ENCODE measurements at regions not wholly inside any gene's neighbourhood (a gene's known extent, or its start where the extent isn't known, plus 50 kb on each side); places are given as distances from the start of the nearest gene placed in this dataset.

GRCh38 chr6:113758214-113758613 lies 98.9 kb upstream of the MARCKS start:
- TF ChIP-seq, protein P1, sequence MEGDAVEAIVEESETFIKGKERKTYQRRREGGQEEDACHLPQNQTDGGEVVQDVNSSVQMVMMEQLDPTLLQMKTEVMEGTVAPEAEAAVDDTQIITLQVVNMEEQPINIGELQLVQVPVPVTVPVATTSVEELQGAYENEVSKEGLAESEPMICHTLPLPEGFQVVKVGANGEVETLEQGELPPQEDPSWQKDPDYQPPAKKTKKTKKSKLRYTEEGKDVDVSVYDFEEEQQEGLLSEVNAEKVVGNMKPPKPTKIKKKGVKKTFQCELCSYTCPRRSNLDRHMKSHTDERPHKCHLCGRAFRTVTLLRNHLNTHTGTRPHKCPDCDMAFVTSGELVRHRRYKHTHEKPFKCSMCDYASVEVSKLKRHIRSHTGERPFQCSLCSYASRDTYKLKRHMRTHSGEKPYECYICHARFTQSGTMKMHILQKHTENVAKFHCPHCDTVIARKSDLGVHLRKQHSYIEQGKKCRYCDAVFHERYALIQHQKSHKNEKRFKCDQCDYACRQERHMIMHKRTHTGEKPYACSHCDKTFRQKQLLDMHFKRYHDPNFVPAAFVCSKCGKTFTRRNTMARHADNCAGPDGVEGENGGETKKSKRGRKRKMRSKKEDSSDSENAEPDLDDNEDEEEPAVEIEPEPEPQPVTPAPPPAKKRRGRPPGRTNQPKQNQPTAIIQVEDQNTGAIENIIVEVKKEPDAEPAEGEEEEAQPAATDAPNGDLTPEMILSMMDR (IDR thresholded peaks at IDR 0.05): no peak
- TF ChIP-seq EP300 (IDR thresholded peaks at IDR 0.05) (no peak), POLR2A (IDR thresholded peaks at IDR 0.05) (no peak)
- no peak overlapping the region for H3K27ac ChIP-seq
- no peak for DNase-seq
- H3K4me1 ChIP-seq (ENCODE audit: insufficient read depth): no peaks in the 10 kb centered on the region
- no peaks in the 10 kb centered on the region for H3K36me3 ChIP-seq
- no peak overlapping the region for H3K4me3 ChIP-seq
- intact Hi-C loops (cut with DNase I): no loop called here
- H3K27me3 ChIP-seq: no peaks in the 10 kb centered on the region
- H3K9me3 ChIP-seq: no peaks in the 10 kb centered on the region
- 80 to 84% (median 82%) methylated on average over 7 of the region's 7 CpGs for WGBS, 3 donors

DNA sequence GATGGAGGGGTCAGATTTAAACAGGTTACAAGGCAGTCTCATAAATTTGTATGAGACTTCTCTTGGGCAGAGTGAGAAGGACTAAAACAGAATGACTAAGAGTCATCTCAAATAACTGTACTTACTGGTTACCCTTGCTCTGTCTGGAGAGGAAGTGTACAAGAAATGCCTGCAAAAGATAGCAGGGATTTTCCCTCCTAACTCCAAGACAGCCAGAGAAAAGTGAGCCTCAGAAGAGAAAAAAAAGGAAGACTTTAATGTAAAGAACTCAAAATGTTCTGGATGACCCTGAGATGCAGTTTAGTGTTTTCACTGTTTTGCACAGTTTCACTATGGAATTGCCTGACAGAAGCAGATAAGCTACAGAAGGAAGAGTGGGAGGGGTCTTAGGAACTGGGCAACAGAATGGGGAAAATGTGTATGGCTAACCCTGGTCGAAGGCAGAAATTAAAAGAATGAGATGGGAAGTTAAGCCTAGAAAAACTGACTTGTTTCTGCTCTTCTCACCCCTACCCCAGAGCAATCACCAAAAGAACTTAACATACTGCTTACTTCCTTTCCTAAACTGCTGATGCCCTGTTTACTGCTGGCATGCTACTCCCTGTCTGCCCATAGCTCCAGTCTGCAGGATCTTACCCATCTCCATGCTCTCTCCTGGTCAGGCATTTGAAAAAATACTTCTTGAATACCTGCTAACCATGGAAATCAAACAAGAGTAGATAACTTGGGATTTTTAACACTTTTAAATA lies 98.1 kb upstream of the MARCKS start:
- WGBS, 3 donors: 62 to 79% (median 73%) methylated on average over 1 of the region's 1 CpG
- DNase-seq: no peak
- Histone ChIP-seq H3K4me1 (ENCODE audit: insufficient read depth) (no peaks in the 10 kb centered on the region), H3K36me3 (no peaks in the 10 kb centered on the region), H3K4me3 (no peak overlapping the region), H3K27ac (no peak overlapping the region), H3K27me3 (no peaks in the 10 kb centered on the region), H3K9me3 (no peaks in the 10 kb centered on the region)
- intact Hi-C loops (cut with DNase I): no loop called here
- TF ChIP-seq, protein P1 (IDR thresholded peaks at IDR 0.05): no peak
- no peak for TF ChIP-seq EP300 (IDR thresholded peaks at IDR 0.05)
- TF ChIP-seq POLR2A (IDR thresholded peaks at IDR 0.05): no peak

GRCh38 chr6:113762641-113763040 lies 94.5 kb upstream of the MARCKS start:
- WGBS, 3 donors: 38 to 49% (median 41%) methylated on average over 2 of the region's 2 CpGs
- TF ChIP-seq EP300 (IDR thresholded peaks at IDR 0.05) (no peak), POLR2A (IDR thresholded peaks at IDR 0.05) (no peak)

GRCh38 chr6:113763311-113763766 lies 93.8 kb upstream of the MARCKS start:
- Histone ChIP-seq H3K27me3 (no peaks in the 10 kb centered on the region), H3K27ac (no peak overlapping the region), H3K4me3 (no peak overlapping the region), H3K9me3 (no peaks in the 10 kb centered on the region), H3K36me3 (no peaks in the 10 kb centered on the region), H3K4me1 (ENCODE audit: insufficient read depth) (no peaks in the 10 kb centered on the region)
- intact Hi-C loops (cut with DNase I): no loop called here
- TF ChIP-seq EP300 (IDR thresholded peaks at IDR 0.05): no peak
- no peak for TF ChIP-seq POLR2A (IDR thresholded peaks at IDR 0.05)
- TF ChIP-seq, protein P1 (IDR thresholded peaks at IDR 0.05): no peak
- no peak for DNase-seq
- 90 to 97% (median 91%) methylated on average over 1 of the region's 1 CpG for WGBS, 3 donors

More at GRCh38 chr6:113762641-113763040, 94.5 kb upstream of the MARCKS start:
- no peak overlapping the region for H3K27ac ChIP-seq
- no peak for DNase-seq
- no peaks in the 10 kb centered on the region for H3K36me3 ChIP-seq
- intact Hi-C loops (cut with DNase I): no loop called here
- no peaks in the 10 kb centered on the region for H3K4me1 ChIP-seq (ENCODE audit: insufficient read depth)
- no peaks in the 10 kb centered on the region for H3K9me3 ChIP-seq
- no peak overlapping the region for H3K4me3 ChIP-seq
- H3K27me3 ChIP-seq: no peaks in the 10 kb centered on the region

DNA sequence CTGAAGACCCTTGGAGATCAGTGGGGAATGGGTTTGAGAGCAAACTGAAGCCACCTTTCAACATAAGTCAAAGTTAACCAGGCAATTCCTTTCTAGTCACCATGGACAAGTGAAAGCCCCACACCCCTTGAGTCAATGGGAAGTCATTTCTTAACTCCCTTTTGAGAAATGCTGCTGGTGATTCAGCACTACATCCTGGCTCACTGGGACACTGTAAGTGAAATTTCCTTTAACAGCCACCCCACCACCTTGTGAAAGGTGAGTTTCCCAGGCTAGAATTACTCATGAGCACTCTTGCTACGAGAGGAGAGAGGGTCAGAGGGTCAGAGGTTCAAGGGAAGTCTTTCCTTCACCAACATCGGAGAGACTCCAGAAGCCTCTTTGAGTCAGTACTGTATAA lies 93.3 kb upstream of the MARCKS start:
- intact Hi-C loops (cut with DNase I): no loop called here
- Histone ChIP-seq H3K36me3 (no peaks in the 10 kb centered on the region), H3K4me3 (no peak overlapping the region), H3K9me3 (no peaks in the 10 kb centered on the region), H3K4me1 (ENCODE audit: insufficient read depth) (no peaks in the 10 kb centered on the region), H3K27ac (no peak overlapping the region), H3K27me3 (no peaks in the 10 kb centered on the region)
- 66 to 80% (median 69%) methylated on average over 2 of the region's 2 CpGs for WGBS, 3 donors
- DNase-seq: no peak
- TF ChIP-seq, protein P1 (IDR thresholded peaks at IDR 0.05): no peak
- TF ChIP-seq EP300 (IDR thresholded peaks at IDR 0.05): no peak
- TF ChIP-seq POLR2A (IDR thresholded peaks at IDR 0.05): no peak

All from ovary (tissue), 7 donors.